GM23338 (cell line): ENCODE measurements at regions not wholly inside any gene's neighbourhood (a gene's known extent, or its start where the extent isn't known, plus 50 kb on each side); places are given as distances from the start of the nearest gene placed in this dataset.

Source experiments
- EZH2 ChIP-seq: fragments of 200-600 bp; sonication (generic); IDR thresholded peaks from one replicate; pipeline ENCODE4 v1.8.0; 2017; ENCODE audit warnings: antibody characterized with exemption, mild to moderate bottlenecking, low read depth; ENCODE audit not compliant: unreplicated experiment
- EZH2phosphoT487 ChIP-seq: fragments of 200-600 bp; sonication (generic); IDR thresholded peaks from one replicate; pipeline ENCODE4 v1.8.1; 2018; ENCODE audit warnings: antibody characterized with exemption; ENCODE audit not compliant: unreplicated experiment
- JUNB ChIP-seq: IDR thresholded peaks from one replicate; pipeline ENCODE4 v1.6.1; 2016; ENCODE audit warnings: antibody characterized with exemption; ENCODE audit not compliant: unreplicated experiment
- POLR2AphosphoS5 ChIP-seq: IDR thresholded peaks from 2 replicates; pipeline ENCODE4 v1.6.1; 2016; ENCODE audit warnings: antibody characterized with exemption, low read depth
- TF ChIP-seq, protein P1 (sequence below), 2 experiments: fragments of 200-600 bp in 1 of 2; sonication (generic) in 1 of 2; conservative IDR thresholded peaks; 2 replicates each; pipeline versions ENCODE4 v1.5.1 to v1.6.1; 2016 to 2017; ENCODE audit warnings: antibody characterized with exemption in 2 of 2, low read depth in 2 of 2, mild to moderate bottlenecking in 2 of 2, moderate library complexity in 1 of 2

DNA sequence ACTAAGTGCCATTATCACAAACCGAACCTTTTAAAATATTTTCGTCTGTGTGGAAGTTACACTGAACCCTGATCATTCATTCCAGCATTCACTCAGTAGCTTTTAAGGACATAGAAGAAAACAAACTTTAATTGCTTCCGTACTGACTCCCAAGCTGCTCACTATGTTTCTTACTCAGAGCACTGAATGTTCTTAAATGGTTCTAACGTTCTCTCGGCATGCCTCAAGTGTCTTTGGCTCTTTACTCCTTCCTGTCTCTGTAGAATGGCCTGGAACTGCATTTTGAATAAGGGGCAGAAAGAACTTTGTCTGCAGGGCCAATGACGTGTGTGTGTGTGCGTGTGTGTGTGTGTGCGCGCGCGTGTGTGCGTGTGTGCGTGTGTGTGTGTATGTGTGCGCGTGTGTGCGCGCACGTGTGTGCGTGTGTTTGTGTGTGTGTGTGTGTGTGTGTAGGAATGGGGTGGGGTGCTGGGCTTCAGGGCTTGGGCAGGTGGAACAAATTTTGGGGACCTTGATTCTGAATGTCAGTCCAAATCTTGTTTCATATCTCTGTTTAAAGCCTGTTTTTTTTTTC is 50.5 kb upstream of the PAQR3 start:
- TF ChIP-seq, protein P1, sequence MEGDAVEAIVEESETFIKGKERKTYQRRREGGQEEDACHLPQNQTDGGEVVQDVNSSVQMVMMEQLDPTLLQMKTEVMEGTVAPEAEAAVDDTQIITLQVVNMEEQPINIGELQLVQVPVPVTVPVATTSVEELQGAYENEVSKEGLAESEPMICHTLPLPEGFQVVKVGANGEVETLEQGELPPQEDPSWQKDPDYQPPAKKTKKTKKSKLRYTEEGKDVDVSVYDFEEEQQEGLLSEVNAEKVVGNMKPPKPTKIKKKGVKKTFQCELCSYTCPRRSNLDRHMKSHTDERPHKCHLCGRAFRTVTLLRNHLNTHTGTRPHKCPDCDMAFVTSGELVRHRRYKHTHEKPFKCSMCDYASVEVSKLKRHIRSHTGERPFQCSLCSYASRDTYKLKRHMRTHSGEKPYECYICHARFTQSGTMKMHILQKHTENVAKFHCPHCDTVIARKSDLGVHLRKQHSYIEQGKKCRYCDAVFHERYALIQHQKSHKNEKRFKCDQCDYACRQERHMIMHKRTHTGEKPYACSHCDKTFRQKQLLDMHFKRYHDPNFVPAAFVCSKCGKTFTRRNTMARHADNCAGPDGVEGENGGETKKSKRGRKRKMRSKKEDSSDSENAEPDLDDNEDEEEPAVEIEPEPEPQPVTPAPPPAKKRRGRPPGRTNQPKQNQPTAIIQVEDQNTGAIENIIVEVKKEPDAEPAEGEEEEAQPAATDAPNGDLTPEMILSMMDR (conservative IDR thresholded peaks at IDR 0.05; ENCODE audit: low read depth in 2 of 2): no peak
- TF ChIP-seq EZH2: no peak
- no peak for TF ChIP-seq JUNB
- TF ChIP-seq POLR2AphosphoS5: no peak
- TF ChIP-seq EZH2phosphoT487: no peak
